H9 (cell line): ENCODE measurements at regions not wholly inside any gene's neighbourhood (a gene's known extent, or its start where the extent isn't known, plus 50 kb on each side); places are given as distances from the start of the nearest gene placed in this dataset.

Experiments used
- DNase-seq: peaks from one replicate; pipeline ENCODE4 v3.0.0-alpha.2; 2017
- H2AFZ ChIP-seq: one replicate; pipeline ENCODE4 v1.6.1; 2013; ENCODE audit warnings: mild to moderate bottlenecking, low read length, control low read depth, moderate library complexity
- H2AK5ac ChIP-seq: 2 replicates; pipeline ENCODE4 v1.6.1; 2013; ENCODE audit warnings: low read length, control low read depth, mixed read lengths; ENCODE audit not compliant: insufficient read length
- H2BK120ac ChIP-seq: one replicate; pipeline ENCODE4 v1.6.1; 2013; ENCODE audit warnings: low read depth, mild to moderate bottlenecking, low read length, control low read depth, inconsistent platforms; ENCODE audit not compliant: poor library complexity, severe bottlenecking
- H2BK12ac ChIP-seq: 2 replicates; pipeline ENCODE4 v1.6.1; 2013; ENCODE audit warnings: low read length, control low read depth, mixed read lengths, low read depth; ENCODE audit not compliant: insufficient read length
- H2BK15ac ChIP-seq: 2 replicates; pipeline ENCODE4 v1.6.1; 2013; ENCODE audit warnings: low read depth, low read length, control low read depth
- H2BK20ac ChIP-seq: one replicate; pipeline ENCODE4 v1.6.1; 2013; ENCODE audit warnings: low read depth, mild to moderate bottlenecking, low read length, control low read depth, inconsistent platforms; ENCODE audit not compliant: poor library complexity, severe bottlenecking
- H2BK5ac ChIP-seq: 2 replicates; pipeline ENCODE4 v1.6.1; 2013; ENCODE audit warnings: low read length, control low read depth, mixed read lengths; ENCODE audit not compliant: insufficient read length
- H3K14ac ChIP-seq: 2 replicates; pipeline ENCODE4 v1.6.1; 2013; ENCODE audit warnings: low read length, control low read depth; ENCODE audit not compliant: insufficient read depth
- H3K18ac ChIP-seq: 2 replicates; pipeline ENCODE4 v1.6.1; 2013; ENCODE audit warnings: low read depth, mild to moderate bottlenecking, mixed read lengths, low read length, control low read depth; ENCODE audit not compliant: insufficient read length
- H3K23ac ChIP-seq: 2 replicates; pipeline ENCODE4 v1.6.1; 2013; ENCODE audit warnings: low read length, control low read depth, mixed read lengths, low read depth; ENCODE audit not compliant: insufficient read length
- H3K23me2 ChIP-seq: 2 replicates; pipeline ENCODE4 v1.6.1; 2013; ENCODE audit warnings: low read depth, mild to moderate bottlenecking, mixed read lengths, low read length, control low read depth; ENCODE audit not compliant: insufficient read length, poor library complexity, severe bottlenecking
- H3K27ac ChIP-seq: 2 replicates; pipeline ENCODE4 v1.5.1; 2013; ENCODE audit warnings: low read length, control low read depth, mixed read lengths, low read depth; ENCODE audit not compliant: insufficient read length
- H3K27me3 ChIP-seq: 2 replicates; pipeline ENCODE4 v1.6.1; 2013; ENCODE audit warnings: low read length, control low read depth, inconsistent platforms; ENCODE audit not compliant: insufficient read depth
- H3K4ac ChIP-seq: 2 replicates; pipeline ENCODE4 v1.6.1; 2013; ENCODE audit warnings: low read depth, mild to moderate bottlenecking, control low read depth, inconsistent platforms, low read length, moderate library complexity
- H3K4me1 ChIP-seq: 2 replicates; pipeline ENCODE4 v1.6.1; 2013; ENCODE audit warnings: low read length, control low read depth, inconsistent platforms; ENCODE audit not compliant: insufficient read depth
- H3K4me2 ChIP-seq: 2 replicates; pipeline ENCODE4 v1.6.1; 2013; ENCODE audit warnings: low read length, control low read depth, mixed read lengths; ENCODE audit not compliant: insufficient read length, insufficient read depth
- H3K56ac ChIP-seq: 2 replicates; pipeline ENCODE4 v1.6.1; 2013; ENCODE audit warnings: low read depth, mild to moderate bottlenecking, mixed read lengths, low read length, control low read depth; ENCODE audit not compliant: insufficient read length
- H3K79me1 ChIP-seq: 2 replicates; pipeline ENCODE4 v1.6.1; 2013; ENCODE audit warnings: low read depth, mild to moderate bottlenecking, moderate library complexity, low read length, control low read depth, inconsistent platforms; ENCODE audit not compliant: insufficient read depth, poor library complexity, severe bottlenecking
- H3K79me2 ChIP-seq: 2 replicates; pipeline ENCODE4 v1.6.1; 2013; ENCODE audit warnings: low read length, control low read depth, inconsistent platforms; ENCODE audit not compliant: insufficient read depth
- H3K9ac ChIP-seq: 2 replicates; pipeline ENCODE4 v1.6.1; 2013; ENCODE audit warnings: low read length, control low read depth, mixed read lengths; ENCODE audit not compliant: insufficient read length; ENCODE audit errors: extremely low read depth
- H3K9me3 ChIP-seq: one replicate; pipeline ENCODE4 v1.6.1; 2013; ENCODE audit warnings: low read depth, low read length, inconsistent platforms; ENCODE audit not compliant: control insufficient read depth
- H3T11ph ChIP-seq: one replicate; pipeline ENCODE4 v1.6.1; 2013; ENCODE audit warnings: mild to moderate bottlenecking, low read length, control low read depth, inconsistent platforms
- H4K20me1 ChIP-seq: one replicate; pipeline ENCODE4 v1.6.1; 2013; ENCODE audit not compliant: control insufficient read depth, insufficient read length, insufficient read depth
- H4K5ac ChIP-seq: 2 replicates; pipeline ENCODE4 v1.6.1; 2013; ENCODE audit warnings: low read depth, mild to moderate bottlenecking, mixed read lengths, low read length, control low read depth; ENCODE audit not compliant: insufficient read length
- H4K8ac ChIP-seq: replicated peaks from 2 replicates; pipeline ENCODE4 v1.6.1; 2013; ENCODE audit warnings: low read length, control low read depth, mixed read lengths, low read depth; ENCODE audit not compliant: insufficient read length
- H4K91ac ChIP-seq: 2 replicates; pipeline ENCODE4 v1.6.1; 2013; ENCODE audit warnings: low read depth, mild to moderate bottlenecking, moderate library complexity, mixed read lengths, low read length, control low read depth; ENCODE audit not compliant: insufficient read length
- H3K27ac Mint-ChIP-seq, 3 experiments: 2 replicates in 2 of 3; 3 replicates in 1 of 3; pipeline ENCODE4 v1.8.0; 2020 to 2021; ENCODE audit warnings: mixed read lengths in 3 of 3, mild to moderate bottlenecking in 1 of 3, moderate library complexity in 1 of 3
- H3K27me3 Mint-ChIP-seq: 2 replicates; pipeline ENCODE4 v1.8.0; 2021; ENCODE audit warnings: low read depth, mild to moderate bottlenecking, moderate library complexity, mixed read lengths
- H3K36me3 Mint-ChIP-seq, 3 experiments: 2 replicates in 2 of 3; 3 replicates in 1 of 3; pipeline ENCODE4 v1.8.0; 2020 to 2021; ENCODE audit warnings: low read depth in 3 of 3, mixed read lengths in 3 of 3; ENCODE audit not compliant: insufficient read depth in 1 of 3
- H3K4me1 Mint-ChIP-seq, 2 experiments: 2 replicates each; pipeline ENCODE4 v1.8.0; 2020; ENCODE audit warnings: mixed read lengths in 2 of 2
- H3K4me3 Mint-ChIP-seq, 2 experiments: 2 replicates in 1 of 2; 3 replicates in 1 of 2; pipeline ENCODE4 v1.8.0; 2020 to 2021; ENCODE audit warnings: mild to moderate bottlenecking in 2 of 2, mixed read lengths in 2 of 2, moderate library complexity in 1 of 2
- H3K9me3 Mint-ChIP-seq, 2 experiments: 2 replicates in 1 of 2; 3 replicates in 1 of 2; pipeline ENCODE4 v1.8.0; 2020; ENCODE audit warnings: mild to moderate bottlenecking in 2 of 2, mixed read lengths in 2 of 2, moderate library complexity in 1 of 2
- CTCF ChIP-seq: fragments of 200-600 bp; sonication (generic); conservative IDR thresholded peaks from 3 replicates; pipeline ENCODE4 v1.8.0; 2021; ENCODE audit warnings: antibody characterized with exemption, mild to moderate bottlenecking
- WGBS: extraction: QIAGEN DNeasy Blood & Tissue Kit; methylation state at CpG from one replicate; pipeline ENCODE4 v1.1.7; 2013; ENCODE audit warnings: missing lambda C conversion rate, low lambda C conversion rate, mixed read lengths; ENCODE audit not compliant: insufficient read length; ENCODE audit errors: extremely low coverage; 5-methylcytosine and 5-hydroxymethylcytosine counted together

- no peaks in the 10 kb centered on the region for H3K27me3 ChIP-seq
- H3K9ac ChIP-seq, result no peak overlapping the region
- Mint-ChIP-seq H3K4me3 (no peak overlapping the region), H3K9me3 (peaks cover 4 to 10% of the 10 kb centered on the region in 2 experiments; a peak in 2 of 5 replicates), H3K27me3 (no peaks in the 10 kb centered on the region), H3K4me1 (no peaks in the 10 kb centered on the region), H3K27ac (no peak overlapping the region), H3K36me3 (no peaks in the 10 kb centered on the region)
- H2BK20ac ChIP-seq, result no peak overlapping the region
- no peak overlapping the region for H4K5ac ChIP-seq
- H3K4me2 ChIP-seq, result no peak overlapping the region
- no peaks in the 10 kb centered on the region for H3K9me3 ChIP-seq
- no peak overlapping the region for H4K8ac ChIP-seq
- H3K79me1 ChIP-seq, result no peaks in the 10 kb centered on the region
- H2BK120ac ChIP-seq, result no peak overlapping the region
- no peak for DNase-seq
- H3K23me2 ChIP-seq, result no peaks in the 10 kb centered on the region
- no peak overlapping the region for H3K4ac ChIP-seq
- WGBS, result no CpG with 5 or more reads among the region's 4 CpGs
- H3K18ac ChIP-seq, result no peak overlapping the region
- H2AFZ ChIP-seq, result no peak overlapping the region
- no peaks in the 10 kb centered on the region for H3K4me1 ChIP-seq
- no peak overlapping the region for H2BK5ac ChIP-seq
- no peak overlapping the region for H3T11ph ChIP-seq
- H3K23ac ChIP-seq, result no peak overlapping the region
- H4K20me1 ChIP-seq, result no peaks in the 10 kb centered on the region
- no peak overlapping the region for H3K56ac ChIP-seq
- H3K79me2 ChIP-seq, result no peaks in the 10 kb centered on the region
- H2AK5ac ChIP-seq, result no peak overlapping the region
- H4K91ac ChIP-seq, result no peak overlapping the region
- H3K27ac ChIP-seq, result no peak overlapping the region
- TF ChIP-seq CTCF, result no peak
- no peak overlapping the region for H2BK15ac ChIP-seq
- H2BK12ac ChIP-seq, result no peak overlapping the region
- H3K14ac ChIP-seq, result no peak overlapping the region
Measured at GRCh38 chr5:97745817-97746216, 562.8 kb upstream of the RIOK2 start.
